Activated B cell treated with CpG ODN at 0.5 μM for 24 hours (primary cell): ENCODE measurements at regions not wholly inside any gene's neighbourhood (a gene's known extent, or its start where the extent isn't known, plus 50 kb on each side); places are given as distances from the start of the nearest gene placed in this dataset.
"Not testable (repeated sequence)": the region's sequence is repeated elsewhere in the genome, so short reads cannot be mapped to it uniquely, and the experiment has no call there.

Experiments
- ATAC-seq: fragments of 200-7000 bp; cut with Tn5 transposase; one replicate; pipeline ENCODE4 v1.10.0; 2021; ENCODE audit warnings: low read depth, mild to moderate bottlenecking, moderate library complexity
- CTCF ChIA-PET: fragments of 350-600 bp; sonication (Branson Sonifier 250); formaldehyde crosslinking; loops from one replicate; lab custom pipeline; 2021; ENCODE audit warnings: antibody characterized with exemption; lab: Charles Lee
- POLR2A ChIA-PET: fragments of 350-600 bp; sonication (Branson Sonifier 250); formaldehyde crosslinking; loops from one replicate; lab custom pipeline; 2021; ENCODE audit warnings: antibody characterized with exemption; lab: Charles Lee
- DNase-seq: peaks from one replicate; pipeline ENCODE4 v3.0.0; 2022
- H3K27ac Mint-ChIP-seq: one replicate; pipeline ENCODE4 v1.8.0; 2020; ENCODE audit warnings: mixed read lengths
- H3K27me3 Mint-ChIP-seq: one replicate; pipeline ENCODE4 v1.8.0; 2021; ENCODE audit warnings: mixed read lengths
- H3K36me3 Mint-ChIP-seq: one replicate; pipeline ENCODE4 v1.8.0; 2021; ENCODE audit warnings: low read depth, mixed read lengths
- H3K4me1 Mint-ChIP-seq: one replicate; pipeline ENCODE4 v1.8.0; 2021; ENCODE audit warnings: mixed read lengths
- H3K4me3 Mint-ChIP-seq: one replicate; pipeline ENCODE4 v1.8.0; 2020; ENCODE audit warnings: mild to moderate bottlenecking, mixed read lengths
- H3K9me3 Mint-ChIP-seq: one replicate; pipeline ENCODE4 v1.8.0; 2020; ENCODE audit warnings: mixed read lengths
- CTCF ChIP-seq: fragments of 200-600 bp; IDR thresholded peaks from one replicate; pipeline ENCODE4 v1.8.0; 2022; ENCODE audit warnings: antibody characterized with exemption, mild to moderate bottlenecking
- intact Hi-C: fragments of 100-400 bp; cut with micrococcal nuclease; formaldehyde crosslinking; loops from one replicate; pipeline ENCODE4 v1.15.1; 2024

- Mint-ChIP-seq H3K27ac (no peak overlapping the region), H3K36me3 (no peaks in the 10 kb centered on the region), H3K4me1 (no peaks in the 10 kb centered on the region), H3K9me3 (no peaks in the 10 kb centered on the region), H3K27me3 (no peaks in the 10 kb centered on the region), H3K4me3 (no peak overlapping the region)
- intact Hi-C loops, result no loop called here
- DNase-seq, result no peak
- ChIA-PET POLR2A (no interaction called here), CTCF (no interaction called here)
- no peak for TF ChIP-seq CTCF
- ATAC-seq, result no peak
These were observed 809.1 kb downstream of the SORCS1 start for GRCh38 chr10:106355450-106355849.

GRCh38 chr10:106348933-106349332 lies 815.6 kb downstream of the SORCS1 start:
- Mint-ChIP-seq H3K27ac (no peak overlapping the region), H3K4me1 (no peaks in the 10 kb centered on the region), H3K9me3 (no peaks in the 10 kb centered on the region), H3K36me3 (no peaks in the 10 kb centered on the region), H3K4me3 (no peak overlapping the region), H3K27me3 (no peaks in the 10 kb centered on the region)
- DNase-seq (no peak), ATAC-seq (no peak)
- ChIA-PET POLR2A (no interaction called here), CTCF (no interaction called here)
- no peak for TF ChIP-seq CTCF
- intact Hi-C loops, result no loop called here

DNA sequence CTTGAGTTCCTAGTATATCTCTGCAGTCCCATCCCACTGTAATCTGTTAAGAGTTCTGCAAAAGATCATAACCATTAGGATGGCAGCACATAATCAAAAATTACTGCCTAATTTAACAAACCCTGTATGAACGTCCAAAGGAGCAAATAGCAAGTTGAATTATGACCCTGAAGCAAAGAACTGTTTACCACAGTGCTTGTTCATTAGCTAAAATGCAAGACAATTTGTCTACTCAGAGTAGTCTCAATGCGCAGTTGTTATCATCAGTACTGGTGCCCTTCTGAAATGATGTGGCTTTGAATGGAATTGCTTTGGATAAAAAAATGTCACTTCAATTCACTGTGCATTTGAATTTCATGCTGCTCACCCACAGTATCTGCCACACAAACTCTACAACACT lies 817.0 kb downstream of the SORCS1 start:
- Mint-ChIP-seq H3K4me3 (no peak overlapping the region), H3K27me3 (no peaks in the 10 kb centered on the region), H3K36me3 (no peaks in the 10 kb centered on the region), H3K9me3 (no peaks in the 10 kb centered on the region), H3K4me1 (no peaks in the 10 kb centered on the region), H3K27ac (no peak overlapping the region)
- DNase-seq (no peak), ATAC-seq (no peak)
- intact Hi-C loops, result no loop called here
- ChIA-PET CTCF (no interaction called here), POLR2A (no interaction called here)
- no peak for TF ChIP-seq CTCF

DNA sequence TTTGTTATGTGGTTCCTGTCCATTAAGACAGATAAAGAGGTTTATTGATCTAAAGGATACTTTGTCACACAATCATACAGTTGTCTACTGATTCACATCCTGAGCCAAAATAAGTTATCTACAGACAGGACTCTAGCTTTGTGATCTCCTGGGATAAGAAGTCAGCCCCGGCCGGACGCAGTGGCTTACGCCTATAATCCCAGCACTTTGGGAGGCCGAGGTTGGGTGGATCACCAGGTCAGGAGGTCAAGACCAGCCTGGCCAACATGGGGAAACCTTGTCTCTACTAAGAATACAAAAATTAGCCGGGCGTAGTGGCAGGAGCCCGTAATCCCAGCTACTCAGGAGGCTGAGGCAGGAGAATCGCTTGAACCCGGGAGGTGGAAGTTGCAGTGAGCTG lies 821.0 kb downstream of the SORCS1 start:
- DNase-seq, H3K27me3 Mint-ChIP-seq, ATAC-seq, POLR2A ChIA-PET, H3K4me3 Mint-ChIP-seq, H3K4me1 Mint-ChIP-seq, CTCF ChIA-PET, intact Hi-C loops, H3K9me3 Mint-ChIP-seq, H3K36me3 Mint-ChIP-seq, H3K27ac Mint-ChIP-seq: not testable (repeated sequence)

GRCh38 chr10:106341356-106341755 lies 823.1 kb downstream of the SORCS1 start:
- DNase-seq (no peak), ATAC-seq (no peak)
- no peak overlapping the region for H3K4me3 Mint-ChIP-seq
- H3K36me3 Mint-ChIP-seq, result no peaks in the 10 kb centered on the region
- H3K27me3 Mint-ChIP-seq, result no peaks in the 10 kb centered on the region
- ChIA-PET CTCF (no interaction called here), POLR2A (no interaction called here)
- H3K27ac Mint-ChIP-seq, result no peak overlapping the region
- TF ChIP-seq CTCF, result no peak
- no peaks in the 10 kb centered on the region for H3K4me1 Mint-ChIP-seq
- intact Hi-C loops, result no loop called here
- H3K9me3 Mint-ChIP-seq, result no peaks in the 10 kb centered on the region

GRCh38 chr10:106338486-106338885 lies 826.0 kb downstream of the SORCS1 start:
- Mint-ChIP-seq H3K9me3 (peaks cover 4% of the 10 kb centered on the region), H3K27me3 (no peaks in the 10 kb centered on the region), H3K36me3 (no peaks in the 10 kb centered on the region), H3K4me3 (no peak overlapping the region), H3K27ac (no peak overlapping the region), H3K4me1 (no peaks in the 10 kb centered on the region)
- ATAC-seq (no peak), DNase-seq (no peak)
- TF ChIP-seq CTCF, result no peak
- intact Hi-C loops, result no loop called here
- ChIA-PET POLR2A (no interaction called here), CTCF (no interaction called here)
